SH-SY5Y (cell line): ENCODE measurements at regions not wholly inside any gene's neighbourhood (a gene's known extent, or its start where the extent isn't known, plus 50 kb on each side); places are given as distances from the start of the nearest gene placed in this dataset.

ENCODE experiments used
- GATA2 ChIP-seq: IDR thresholded peaks from 2 replicates; pipeline ENCODE4 v1.6.1; 2011; ENCODE audit warnings: mild to moderate bottlenecking, low read depth, low read length
- GATA3 ChIP-seq: IDR thresholded peaks from 2 replicates; pipeline ENCODE4 v1.6.1; 2011; ENCODE audit warnings: low read depth, mild to moderate bottlenecking, low read length, moderate library complexity

DNA sequence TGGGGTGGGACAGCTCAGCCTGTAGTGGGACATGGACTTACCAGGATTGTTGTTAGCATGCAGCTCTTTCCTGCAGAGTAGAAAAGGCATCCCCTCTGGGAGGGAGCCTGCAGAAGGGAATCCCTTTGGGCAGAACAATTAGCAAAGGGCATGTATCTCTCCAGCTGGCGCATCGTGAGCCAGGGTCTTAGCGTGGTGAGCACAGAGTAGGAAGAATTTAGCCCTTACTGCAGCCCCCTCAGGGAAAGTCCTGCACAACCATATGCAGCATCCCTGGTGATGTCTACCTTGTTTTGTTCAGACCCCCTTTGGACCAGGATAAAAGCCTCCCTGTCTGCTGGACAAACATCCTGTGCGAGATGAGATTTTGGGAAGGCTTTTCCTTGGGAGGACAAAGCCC is 292.1 kb downstream of the SLC4A3 start:
- TF ChIP-seq GATA3, result no peak
- no peak for TF ChIP-seq GATA2
